Glomerular endothelial cell (primary cell): ENCODE measurements at regions not wholly inside any gene's neighbourhood (a gene's known extent, or its start where the extent isn't known, plus 50 kb on each side); places are given as distances from the start of the nearest gene placed in this dataset.
"Not testable (repeated sequence)": the region's sequence is repeated elsewhere in the genome, so short reads cannot be mapped to it uniquely, and the experiment has no call there.

ENCODE experiments used
- DNase-seq: peaks from one replicate; pipeline ENCODE4 v3.0.0-alpha.2; 2011; ENCODE audit warnings: low read depth, low spot score; ENCODE audit errors: extremely low read depth

DNA sequence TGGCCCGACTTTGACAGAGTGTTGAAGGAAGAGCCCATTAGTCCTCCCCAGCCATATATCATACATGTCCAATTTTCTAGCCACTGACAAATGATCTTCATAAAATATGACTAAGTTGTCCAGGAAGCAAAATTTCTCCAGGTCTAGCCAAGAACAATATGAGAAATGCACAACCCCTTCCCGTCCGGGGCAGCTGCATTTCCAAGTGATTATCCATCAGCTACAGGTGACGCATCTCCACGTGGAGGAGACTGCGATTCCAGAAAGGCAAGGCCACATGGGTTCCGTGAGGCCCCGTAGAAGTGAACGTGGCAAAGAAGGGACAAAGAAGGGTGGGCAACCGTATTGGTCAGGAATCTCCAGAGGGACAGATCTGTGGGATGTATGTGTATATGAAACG, 118.6 kb downstream of the ATP6V0E2 start:
- not testable (repeated sequence) for DNase-seq

DNA sequence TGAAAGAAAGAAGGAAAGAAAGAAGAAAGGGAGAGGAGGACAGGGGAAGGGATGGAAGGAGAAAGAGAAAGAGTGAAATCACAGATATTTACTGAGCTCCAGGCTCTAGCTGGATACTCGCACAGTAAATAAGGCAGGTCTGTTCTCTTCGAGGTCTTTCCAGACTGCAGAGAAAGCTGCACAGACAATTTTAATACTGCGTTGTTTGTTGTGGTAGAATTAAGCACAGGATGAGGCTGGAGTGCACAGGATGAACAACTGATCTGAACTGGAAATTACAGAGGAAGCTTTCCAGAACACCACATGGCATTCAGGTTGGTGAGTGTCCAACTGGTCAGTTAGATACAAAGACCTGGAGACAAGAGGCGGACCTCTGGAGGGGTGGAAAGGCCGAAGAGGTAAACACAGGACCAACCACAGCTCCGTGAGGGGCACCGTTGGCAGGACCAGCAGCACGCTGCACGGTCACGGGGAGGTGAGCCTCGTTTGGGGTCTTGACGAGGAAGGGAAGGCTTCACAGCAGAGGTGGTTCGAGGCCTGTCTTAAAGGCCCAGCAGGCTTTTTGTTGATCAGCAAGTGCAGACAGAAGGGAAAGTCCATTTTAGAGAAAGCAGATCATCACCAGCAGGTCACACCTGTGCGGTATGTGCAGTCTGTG, 121.7 kb downstream of the ATP6V0E2 start:
- DNase-seq, result not testable (repeated sequence)

DNA sequence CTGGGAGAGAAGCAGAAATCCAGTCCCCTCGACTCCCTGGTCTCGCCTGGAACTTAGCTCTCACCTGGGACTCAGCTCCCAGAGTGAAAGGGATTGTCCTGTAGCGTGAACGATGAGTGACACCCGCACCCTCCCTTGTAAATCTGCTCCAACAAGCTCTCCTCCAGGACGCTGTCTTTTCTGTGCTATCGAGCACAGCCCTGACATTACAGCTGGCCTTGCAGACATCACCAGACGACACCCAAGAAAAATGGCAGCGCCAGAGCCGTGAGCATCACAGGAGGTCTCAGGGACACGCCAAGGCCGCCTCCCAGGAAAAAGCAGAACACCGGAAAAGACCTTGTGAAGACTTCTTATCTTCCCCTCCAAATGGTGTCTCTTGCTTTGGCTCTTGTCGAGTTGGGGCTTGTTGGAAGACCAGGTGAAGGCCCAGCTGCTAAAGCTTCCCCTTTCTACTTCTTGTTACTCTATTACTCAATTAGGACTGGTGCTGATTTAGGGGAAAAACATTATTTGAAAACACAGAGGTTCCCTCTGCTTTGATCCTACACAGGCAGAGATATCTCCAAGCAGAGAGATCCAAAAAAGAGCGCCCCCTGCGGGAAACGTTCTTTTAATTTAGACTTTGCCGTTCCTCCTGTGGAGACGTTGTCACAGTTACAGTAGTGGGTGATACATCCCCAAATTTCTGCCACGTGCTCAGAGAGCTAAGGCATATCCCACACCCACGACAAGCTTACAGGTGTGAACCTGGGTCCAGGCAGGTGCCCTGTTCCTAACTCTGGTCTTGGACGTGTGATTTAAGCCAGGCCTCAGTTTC, 127.2 kb downstream of the ATP6V0E2 start:
- not testable (repeated sequence) for DNase-seq

GRCh38 chr7:150003304-150003810, 129.6 kb downstream of the ATP6V0E2 start:
- no peak for DNase-seq

GRCh38 chr7:150003973-150004372, 130.2 kb downstream of the ATP6V0E2 start:
- not testable (repeated sequence) for DNase-seq

GRCh38 chr7:150004843-150005242, 131.1 kb downstream of the ATP6V0E2 start:
- not testable (repeated sequence) for DNase-seq

DNA sequence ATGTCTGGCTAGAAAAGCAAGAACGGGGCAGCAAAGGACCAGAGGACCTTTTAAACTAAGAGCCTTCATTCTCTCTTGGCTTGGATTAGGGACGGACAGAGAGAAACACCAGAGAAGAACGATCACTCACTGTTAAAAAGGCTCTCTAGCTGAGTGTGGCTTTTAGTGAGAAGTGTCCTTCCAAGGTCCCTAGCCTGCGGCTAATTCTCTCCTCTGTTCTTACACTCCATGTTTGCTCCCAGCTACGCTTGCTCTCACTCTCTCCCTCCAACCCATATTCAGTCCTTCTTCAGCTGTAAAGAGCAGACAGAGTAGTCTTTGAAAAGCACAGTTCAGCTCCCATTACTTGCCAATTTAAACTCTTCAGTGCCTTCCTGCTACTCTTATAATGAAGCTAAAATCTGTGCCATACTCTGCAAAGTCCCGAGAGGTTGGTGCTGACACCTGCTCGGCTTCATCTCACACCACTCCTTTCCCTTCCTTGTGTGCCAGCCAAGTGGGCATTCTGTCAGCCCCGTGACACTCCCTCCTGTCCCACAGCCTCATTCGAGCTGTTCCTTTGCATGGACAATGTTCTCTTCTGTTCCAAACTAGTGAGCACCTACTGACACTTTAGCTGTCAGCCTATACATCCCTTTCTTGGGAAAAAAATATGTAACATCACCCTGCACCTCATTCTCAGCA, 136.0 kb downstream of the ATP6V0E2 start:
- not testable (repeated sequence) for DNase-seq

GRCh38 chr7:150016651-150017189, 143.0 kb downstream of the ATP6V0E2 start:
- not testable (repeated sequence) for DNase-seq

DNA sequence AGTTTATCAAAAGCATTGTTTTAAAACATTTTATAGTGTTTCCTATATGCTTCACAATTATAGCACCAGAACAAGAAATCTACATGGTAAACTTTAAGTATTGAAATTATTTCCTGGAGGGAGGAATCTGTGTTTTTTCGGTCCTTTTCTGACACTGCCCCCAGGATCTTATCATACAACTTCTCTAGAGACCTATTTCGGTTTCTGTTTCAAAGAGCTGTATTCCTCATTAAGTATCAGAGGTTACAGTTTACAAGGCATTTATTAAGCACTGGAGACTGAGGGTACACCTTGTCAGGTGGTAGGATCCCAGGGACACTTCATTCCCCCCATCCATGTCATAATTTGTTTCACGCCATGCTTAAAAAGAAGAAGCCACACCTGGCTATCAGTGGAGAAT, 146.4 kb downstream of the ATP6V0E2 start:
- not testable (repeated sequence) for DNase-seq

GRCh38 chr7:150024550-150025490, 151.1 kb downstream of the ATP6V0E2 start:
- DNase-seq, result not testable (repeated sequence)

GRCh38 chr7:150025802-150026201, 152.0 kb downstream of the ATP6V0E2 start:
- not testable (repeated sequence) for DNase-seq

GRCh38 chr7:150028344-150029012, 154.7 kb downstream of the ATP6V0E2 start:
- DNase-seq, result not testable (repeated sequence)

DNA sequence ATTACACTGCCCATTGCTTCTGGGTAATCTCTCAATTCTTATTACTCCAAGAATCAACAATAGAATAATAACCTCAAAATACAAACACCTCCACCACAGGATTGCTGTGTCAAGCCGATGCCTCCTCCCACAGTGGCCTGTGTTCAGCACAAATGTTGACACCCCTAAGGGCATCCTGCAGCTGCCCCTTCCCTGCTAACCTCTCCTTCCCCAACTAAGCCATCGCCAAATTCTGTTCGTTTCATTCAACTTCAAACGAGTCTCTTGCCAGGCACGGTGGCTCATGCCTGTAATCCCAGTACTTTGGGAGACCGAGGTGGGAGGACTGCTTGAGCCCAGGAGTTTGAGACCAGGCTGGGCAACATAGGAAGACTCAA, 155.2 kb downstream of the ATP6V0E2 start:
- DNase-seq, result not testable (repeated sequence)

- not testable (repeated sequence) for DNase-seq
Observed at GRCh38 chr7:150031733-150032132, 158.0 kb downstream of the ATP6V0E2 start.

GRCh38 chr7:150033711-150034110, 159.9 kb downstream of the ATP6V0E2 start:
- DNase-seq, result not testable (repeated sequence)

GRCh38 chr7:150035769-150036168, 162.0 kb downstream of the ATP6V0E2 start:
- not testable (repeated sequence) for DNase-seq

- not testable (repeated sequence) for DNase-seq
Observed at GRCh38 chr7:150039061-150039460, 165.3 kb downstream of the ATP6V0E2 start.

DNA sequence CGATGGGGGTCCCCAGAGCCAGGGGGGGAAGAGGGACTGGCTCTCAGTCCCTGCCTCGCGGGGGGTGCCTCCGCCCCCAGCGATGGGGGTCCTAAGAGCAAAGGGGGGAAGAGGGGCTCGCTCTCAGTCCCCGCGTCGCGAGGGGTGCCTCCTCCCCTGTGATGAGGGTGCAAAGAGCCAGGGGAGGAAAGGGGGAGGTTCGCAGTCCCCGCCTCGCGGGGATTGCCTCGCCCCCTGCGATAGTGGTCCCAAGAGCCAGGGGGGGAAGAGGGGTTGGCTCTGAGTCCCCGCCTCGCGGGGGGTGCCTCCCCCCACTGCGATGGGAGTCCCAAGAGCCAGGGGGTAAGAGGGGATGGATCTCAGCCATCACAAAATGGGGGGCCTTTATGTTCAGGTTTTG, 168.5 kb downstream of the ATP6V0E2 start:
- not testable (repeated sequence) for DNase-seq

GRCh38 chr7:150044771-150045170, 171.0 kb downstream of the ATP6V0E2 start:
- DNase-seq, result peak; percentile 7
